GM12878 (cell line): ENCODE measurements at regions not wholly inside any gene's neighbourhood (a gene's known extent, or its start where the extent isn't known, plus 50 kb on each side); places are given as distances from the start of the nearest gene placed in this dataset.

Source experiments
- ATAC-seq: fragments of 200-7000 bp; cut with Tn5 transposase; 3 replicates; pipeline ENCODE4 v1.9.1; 2020; ENCODE audit warnings: mild to moderate bottlenecking, moderate library complexity
- BruUV-seq: library from RNA; stranded (reverse); fragments of 400-500 nt; replicated peaks from 2 replicates; lab custom pipeline; 2021; lab: Mats Ljungman, UMichigan
- CTCF ChIA-PET: fragments of 300-600 bp; sonication (Branson Sonifier 250); formaldehyde crosslinking; extraction: SDS; loops from one replicate; lab custom pipeline; 2021; ENCODE audit warnings: inconsistent platforms; lab: Yijun Ruan, JAX
- POLR2A ChIA-PET: fragments of 350-600 bp; formaldehyde crosslinking; extraction: SDS; loops from one replicate; lab custom pipeline; 2021; ENCODE audit warnings: inconsistent platforms; lab: Charles Lee
- RAD21 ChIA-PET: fragments of 300-600 bp; sonication (Branson Sonifier 250); formaldehyde crosslinking; loops from one replicate; lab custom pipeline; 2023; ENCODE audit warnings: antibody characterized with exemption; ENCODE audit not compliant: unreplicated experiment; lab: Charles Lee
- SMC1A ChIA-PET: fragments of 300-600 bp; sonication (Branson Sonifier 250); formaldehyde crosslinking; loops from one replicate; lab custom pipeline; 2023; ENCODE audit not compliant: unreplicated experiment, uncharacterized antibody; lab: Charles Lee
- DNase-seq: peaks from one replicate; pipeline ENCODE4 v3.0.0-alpha.2; 2011; ENCODE audit warnings: low read depth, low spot score
- FAIRE-seq: peaks from 3 replicates; lab custom pipeline; 2011; peaks lifted over from hg19 to GRCh38; lab: Jason Lieb, UNC
- H2AFZ ChIP-seq: 2 replicates; pipeline ENCODE4 v1.6.0; 2011; ENCODE audit warnings: low read depth, low read length, control low read depth; ENCODE audit not compliant: control insufficient read depth
- H3K27ac ChIP-seq: 2 replicates; pipeline ENCODE4 v1.5.1; 2011; ENCODE audit warnings: control low read depth; ENCODE audit not compliant: control insufficient read depth, insufficient read depth
- H3K27me3 ChIP-seq, 2 experiments: replicated peaks in 1 of 2; 2 replicates each; pipeline versions ENCODE4 v1.6.0 to v1.6.1; 2011; ENCODE audit warnings: low read length in 1 of 2; ENCODE audit not compliant: control insufficient read depth in 2 of 2, insufficient read depth in 2 of 2
- H3K36me3 ChIP-seq, 2 experiments: 2 replicates each; pipeline ENCODE4 v1.5.1; 2011; ENCODE audit warnings: low read length in 1 of 2; ENCODE audit not compliant: control insufficient read depth in 2 of 2, insufficient read depth in 2 of 2
- H3K4me1 ChIP-seq: 2 replicates; pipeline ENCODE4 v1.6.1; 2011; ENCODE audit warnings: mild to moderate bottlenecking, low read length, moderate library complexity, mixed read lengths; ENCODE audit not compliant: control insufficient read depth, insufficient read depth
- H3K4me2 ChIP-seq: 2 replicates; pipeline ENCODE4 v1.6.0; 2011; ENCODE audit warnings: control low read depth; ENCODE audit not compliant: control insufficient read depth, insufficient read depth
- H3K4me3 ChIP-seq: fragments of 200-600 bp; sonication (generic); 2 replicates; pipeline ENCODE4 v1.5.1; 2016
- H3K79me2 ChIP-seq: 2 replicates; pipeline ENCODE4 v1.6.0; 2011; ENCODE audit warnings: low read length; ENCODE audit not compliant: control insufficient read depth, insufficient read depth
- H3K9ac ChIP-seq: 2 replicates; pipeline ENCODE4 v1.8.0; 2011; ENCODE audit warnings: low read length, control low read depth, mixed read lengths; ENCODE audit not compliant: control insufficient read depth, insufficient read depth
- H3K9me3 ChIP-seq: replicated peaks from 3 replicates; pipeline ENCODE4 v1.5.1; 2011; ENCODE audit warnings: mild to moderate bottlenecking, low read length; ENCODE audit not compliant: control insufficient read depth, insufficient read depth
- H4K20me1 ChIP-seq: 2 replicates; pipeline ENCODE4 v1.6.0; 2011; ENCODE audit not compliant: control insufficient read depth, insufficient read depth
- CBX5 ChIP-seq: sonication (generic); IDR thresholded peaks from 2 replicates; pipeline ENCODE4 v1.6.1; 2016; ENCODE audit warnings: low read depth, moderate library complexity, mild to moderate bottlenecking, inconsistent platforms
- FOXK2 ChIP-seq: fragments of 450-650 bp; IDR thresholded peaks from 2 replicates; pipeline ENCODE4 v1.6.1; 2017; ENCODE audit warnings: mild to moderate bottlenecking, moderate library complexity
- HDGF ChIP-seq: fragments of 450-650 bp; IDR thresholded peaks from 2 replicates; pipeline ENCODE4 v1.6.1; 2016; ENCODE audit warnings: antibody characterized with exemption
- MEF2B ChIP-seq: fragments of 450-650 bp; IDR thresholded peaks from 2 replicates; pipeline ENCODE4 v1.6.1; 2018; ENCODE audit warnings: mild to moderate bottlenecking, moderate library complexity; ENCODE audit not compliant: partially characterized antibody, poor library complexity, severe bottlenecking
- NFYA ChIP-seq: IDR thresholded peaks from 2 replicates; pipeline ENCODE4 v1.6.1; 2011; ENCODE audit warnings: low read depth, mild to moderate bottlenecking, low read length, improper control_type of control experiment, borderline replicate concordance
- NR2C1 ChIP-seq: fragments of 450-650 bp; IDR thresholded peaks from 2 replicates; pipeline ENCODE4 v1.6.1; 2017; ENCODE audit warnings: antibody characterized with exemption, mild to moderate bottlenecking, moderate library complexity
- POU2F2 ChIP-seq: IDR thresholded peaks from 3 replicates; pipeline ENCODE4 v1.6.1; 2011; ENCODE audit warnings: low read depth, mild to moderate bottlenecking, low read length, borderline replicate concordance
- PRDM15 ChIP-seq: fragments of 450-650 bp; formaldehyde crosslinking; IDR thresholded peaks from 2 replicates; pipeline ENCODE4 v1.4.0; 2020; ENCODE audit warnings: mild to moderate bottlenecking, moderate library complexity
- RAD21 ChIP-seq: IDR thresholded peaks from 2 replicates; pipeline ENCODE4 v1.6.1; 2011; ENCODE audit warnings: mild to moderate bottlenecking, low read depth, low read length, moderate library complexity; ENCODE audit not compliant: insufficient read depth
- SIN3A ChIP-seq: IDR thresholded peaks from 2 replicates; pipeline ENCODE4 v1.6.1; 2012; ENCODE audit warnings: low read depth, low read length, improper control_type of control experiment
- SP1 ChIP-seq: IDR thresholded peaks from one replicate; pipeline ENCODE4 v1.6.1; 2011; ENCODE audit warnings: low read depth, low read length
- TBL1XR1 ChIP-seq: IDR thresholded peaks from 2 replicates; pipeline ENCODE4 v1.6.1; 2012; ENCODE audit warnings: low read depth, low read length, improper control_type of control experiment
- YBX1 ChIP-seq: fragments of 450-650 bp; IDR thresholded peaks from 2 replicates; pipeline ENCODE4 v1.6.1; 2016; ENCODE audit warnings: antibody characterized with exemption
- WGBS: methylation state at CpG from one replicate; pipeline ENCODE4 v1.1.6; 2016; ENCODE audit warnings: low lambda C conversion rate; ENCODE audit not compliant: insufficient replicate concordance, insufficient coverage; ENCODE audit errors: missing lambda C conversion rate; 5-methylcytosine and 5-hydroxymethylcytosine counted together
- in situ Hi-C: fragments of 300-500 bp; cut with MboI; formaldehyde crosslinking; loops from 9 replicates; pipeline ENCODE4 v1.14.3; 2018; ENCODE audit warnings: mixed read lengths
- intact Hi-C: fragments of 100-400 bp; cut with micrococcal nuclease; formaldehyde crosslinking; loops from one replicate; pipeline ENCODE4 v1.14.2; 2022; ENCODE audit not compliant: unreplicated experiment
- TF ChIP-seq, protein P1 (sequence below): fragments of 450-650 bp; IDR thresholded peaks from 2 replicates; pipeline ENCODE4 v1.6.1; 2017; ENCODE audit warnings: mild to moderate bottlenecking, moderate library complexity

DNA sequence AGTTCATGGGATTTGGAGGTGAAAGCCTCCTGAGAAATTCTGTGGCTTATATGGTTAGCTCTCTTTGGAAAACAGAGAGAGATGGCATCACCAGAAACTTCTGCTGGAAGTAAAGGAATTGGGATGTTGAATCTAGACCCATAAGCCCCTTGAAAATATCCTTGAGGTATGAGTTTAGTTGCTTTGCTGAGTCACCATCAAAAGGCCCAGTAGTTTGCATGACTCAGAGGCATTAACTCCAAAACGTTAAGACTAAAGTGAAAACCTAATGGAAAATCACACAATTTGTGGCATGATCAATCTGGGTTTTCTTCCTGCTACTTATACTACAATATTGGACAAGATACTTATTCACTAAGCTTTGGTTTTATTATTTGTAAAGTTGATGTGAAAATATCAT, 349.2 kb upstream of the SALL1 start (continued):
- TF ChIP-seq RAD21, result no peak
- TF ChIP-seq CBX5, result no peak
- no peak for TF ChIP-seq SIN3A
- TF ChIP-seq POU2F2, result no peak
- TF ChIP-seq NFYA, result no peak
- TF ChIP-seq FOXK2, result no peak
- TF ChIP-seq HDGF, result no peak
- TF ChIP-seq NR2C1, result no peak
- no peak for TF ChIP-seq YBX1
- no peak for TF ChIP-seq SP1

GRCh38 chr16:51497541-51498211, 346.6 kb upstream of the SALL1 start:
- DNase-seq (no peak), FAIRE-seq (no peak), ATAC-seq (no peak)
- Histone ChIP-seq H3K27me3 (no peaks in the 10 kb centered on the region), H3K4me2 (no peak overlapping the region), H2AFZ (no peak overlapping the region), H3K9ac (no peak overlapping the region), H4K20me1 (no peaks in the 10 kb centered on the region), H3K36me3 (no peaks in the 10 kb centered on the region), H3K79me2 (no peaks in the 10 kb centered on the region), H3K4me1 (no peaks in the 10 kb centered on the region), H3K9me3 (no peaks in the 10 kb centered on the region), H3K4me3 (no peak overlapping the region), H3K27ac (no peak overlapping the region)
- ChIA-PET POLR2A (no interaction called here), SMC1A (no interaction called here), RAD21 (no interaction called here), CTCF (no interaction called here)
- in situ Hi-C loops (no loop called here), intact Hi-C loops (no loop called here)
- no TSS peak for BruUV-seq
- WGBS, result 19% methylated on average over 2 of the region's 2 CpGs
- TF ChIP-seq, protein P1, sequence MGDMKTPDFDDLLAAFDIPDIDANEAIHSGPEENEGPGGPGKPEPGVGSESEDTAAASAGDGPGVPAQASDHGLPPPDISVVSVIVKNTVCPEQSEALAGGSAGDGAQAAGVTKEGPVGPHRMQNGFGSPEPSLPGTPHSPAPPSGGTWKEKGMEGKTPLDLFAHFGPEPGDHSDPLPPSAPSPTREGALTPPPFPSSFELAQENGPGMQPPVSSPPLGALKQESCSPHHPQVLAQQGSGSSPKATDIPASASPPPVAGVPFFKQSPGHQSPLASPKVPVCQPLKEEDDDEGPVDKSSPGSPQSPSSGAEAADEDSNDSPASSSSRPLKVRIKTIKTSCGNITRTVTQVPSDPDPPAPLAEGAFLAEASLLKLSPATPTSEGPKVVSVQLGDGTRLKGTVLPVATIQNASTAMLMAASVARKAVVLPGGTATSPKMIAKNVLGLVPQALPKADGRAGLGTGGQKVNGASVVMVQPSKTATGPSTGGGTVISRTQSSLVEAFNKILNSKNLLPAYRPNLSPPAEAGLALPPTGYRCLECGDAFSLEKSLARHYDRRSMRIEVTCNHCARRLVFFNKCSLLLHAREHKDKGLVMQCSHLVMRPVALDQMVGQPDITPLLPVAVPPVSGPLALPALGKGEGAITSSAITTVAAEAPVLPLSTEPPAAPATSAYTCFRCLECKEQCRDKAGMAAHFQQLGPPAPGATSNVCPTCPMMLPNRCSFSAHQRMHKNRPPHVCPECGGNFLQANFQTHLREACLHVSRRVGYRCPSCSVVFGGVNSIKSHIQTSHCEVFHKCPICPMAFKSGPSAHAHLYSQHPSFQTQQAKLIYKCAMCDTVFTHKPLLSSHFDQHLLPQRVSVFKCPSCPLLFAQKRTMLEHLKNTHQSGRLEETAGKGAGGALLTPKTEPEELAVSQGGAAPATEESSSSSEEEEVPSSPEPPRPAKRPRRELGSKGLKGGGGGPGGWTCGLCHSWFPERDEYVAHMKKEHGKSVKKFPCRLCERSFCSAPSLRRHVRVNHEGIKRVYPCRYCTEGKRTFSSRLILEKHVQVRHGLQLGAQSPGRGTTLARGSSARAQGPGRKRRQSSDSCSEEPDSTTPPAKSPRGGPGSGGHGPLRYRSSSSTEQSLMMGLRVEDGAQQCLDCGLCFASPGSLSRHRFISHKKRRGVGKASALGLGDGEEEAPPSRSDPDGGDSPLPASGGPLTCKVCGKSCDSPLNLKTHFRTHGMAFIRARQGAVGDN, result no peak
- no peak for TF ChIP-seq PRDM15 (CRISPR knock-in tag)
- no peak for TF ChIP-seq TBL1XR1
- TF ChIP-seq MEF2B, result no peak
